ENCODE measurements at regions not wholly inside any gene's neighbourhood (a gene's known extent, or its start where the extent isn't known, plus 50 kb on each side); places are given as distances from the start of the nearest gene placed in this dataset.

- peaks cover 8% of the 10 kb centered on the region for H3K4me1 Mint-ChIP-seq (ENCODE audit: low read depth)
- H3K27me3 Mint-ChIP-seq, result no peaks in the 10 kb centered on the region
- H3K36me3 Mint-ChIP-seq (ENCODE audit: low read depth), result no peaks in the 10 kb centered on the region
- no peaks in the 10 kb centered on the region for H3K9me3 Mint-ChIP-seq
- no peak for TF ChIP-seq CTCF (IDR thresholded peaks at IDR 0.05)
- DNase-seq, result no peak
- no peak overlapping the region for H3K27ac ChIP-seq (ENCODE audit: low read depth in 1 of 2, low read length in 2 of 2)
- intact Hi-C loops (cut with DNase I, micrococcal nuclease), result no loop called here
- H3K4me1 ChIP-seq (ENCODE audit: insufficient read depth, low read length), result no peaks in the 10 kb centered on the region
- H3K36me3 ChIP-seq (ENCODE audit: insufficient read depth, low read length), result no peaks in the 10 kb centered on the region
- CTCF ChIA-PET, result no interaction called here
- no peaks in the 10 kb centered on the region for H3K9me3 ChIP-seq (ENCODE audit: control insufficient read depth in 1 of 2, insufficient read depth in 1 of 2, low read length in 2 of 2)
- H3K27ac Mint-ChIP-seq, result no peak overlapping the region
- POLR2A ChIA-PET, result no interaction called here
- no peaks in the 10 kb centered on the region for H3K27me3 ChIP-seq (ENCODE audit: control insufficient read depth in 1 of 2, insufficient read depth in 2 of 2, low read length in 2 of 2)
- no peak for ATAC-seq (ENCODE audit: poor library complexity)
- H3K4me3 ChIP-seq (ENCODE audit: low read length), result no peak overlapping the region
- no peak overlapping the region for H3K4me3 Mint-ChIP-seq
These were observed 215.5 kb upstream of the HTR2A start for GRCh38 chr13:47112205-47112902.

- no peak overlapping the region for H3K4me3 Mint-ChIP-seq
- Histone ChIP-seq H3K27ac (ENCODE audit: low read depth in 1 of 2, low read length in 2 of 2) (no peak overlapping the region), H3K27me3 (ENCODE audit: control insufficient read depth in 1 of 2, insufficient read depth in 2 of 2, low read length in 2 of 2) (no peaks in the 10 kb centered on the region), H3K9me3 (ENCODE audit: control insufficient read depth in 1 of 2, insufficient read depth in 1 of 2, low read length in 2 of 2) (no peaks in the 10 kb centered on the region), H3K4me1 (ENCODE audit: insufficient read depth, low read length) (no peaks in the 10 kb centered on the region), H3K4me3 (ENCODE audit: low read length) (no peak overlapping the region), H3K36me3 (ENCODE audit: insufficient read depth, low read length) (no peaks in the 10 kb centered on the region)
- intact Hi-C loops (cut with DNase I, micrococcal nuclease), result no loop called here
- ATAC-seq (ENCODE audit: poor library complexity), result no peak
- H3K9me3 Mint-ChIP-seq, result no peaks in the 10 kb centered on the region
- CTCF ChIA-PET, result no interaction called here
- no peak for DNase-seq
- H3K36me3 Mint-ChIP-seq (ENCODE audit: low read depth), result no peaks in the 10 kb centered on the region
- POLR2A ChIA-PET, result no interaction called here
- TF ChIP-seq CTCF (IDR thresholded peaks at IDR 0.05), result no peak
- no peak overlapping the region for H3K27ac Mint-ChIP-seq
- peaks cover 8% of the 10 kb centered on the region for H3K4me1 Mint-ChIP-seq (ENCODE audit: low read depth)
- no peaks in the 10 kb centered on the region for H3K27me3 Mint-ChIP-seq
These were observed 214.6 kb upstream of the HTR2A start for GRCh38 chr13:47111499-47111898.

- H3K4me3 Mint-ChIP-seq, result no peak overlapping the region
- no peaks in the 10 kb centered on the region for H3K27me3 Mint-ChIP-seq
- H3K4me3 ChIP-seq (ENCODE audit: low read length), result no peak overlapping the region
- no peaks in the 10 kb centered on the region for H3K9me3 Mint-ChIP-seq
- ATAC-seq (ENCODE audit: poor library complexity), result no peak
- intact Hi-C loops (cut with DNase I, micrococcal nuclease), result no loop called here
- H3K27ac Mint-ChIP-seq, result no peak overlapping the region
- H3K4me1 ChIP-seq (ENCODE audit: insufficient read depth, low read length), result no peaks in the 10 kb centered on the region
- no peaks in the 10 kb centered on the region for H3K36me3 Mint-ChIP-seq (ENCODE audit: low read depth)
- H3K27ac ChIP-seq (ENCODE audit: low read depth in 1 of 2, low read length in 2 of 2), result no peak overlapping the region
- ChIA-PET POLR2A (no interaction called here), CTCF (no interaction called here)
- peaks cover 8% of the 10 kb centered on the region for H3K4me1 Mint-ChIP-seq (ENCODE audit: low read depth)
- no peaks in the 10 kb centered on the region for H3K27me3 ChIP-seq (ENCODE audit: control insufficient read depth in 1 of 2, insufficient read depth in 2 of 2, low read length in 2 of 2)
- no peaks in the 10 kb centered on the region for H3K9me3 ChIP-seq (ENCODE audit: control insufficient read depth in 1 of 2, insufficient read depth in 1 of 2, low read length in 2 of 2)
- no peak for DNase-seq
- H3K36me3 ChIP-seq (ENCODE audit: insufficient read depth, low read length), result no peaks in the 10 kb centered on the region
- no peak for TF ChIP-seq CTCF (IDR thresholded peaks at IDR 0.05)
These were observed 214.0 kb upstream of the HTR2A start for GRCh38 chr13:47110833-47111240.
